Esophagus muscularis mucosa (tissue), 3 donors: ENCODE measurements at regions not wholly inside any gene's neighbourhood (a gene's known extent, or its start where the extent isn't known, plus 50 kb on each side); places are given as distances from the start of the nearest gene placed in this dataset.

Experiments
- CTCF ChIP-seq, 3 experiments: fragments of 200-600 bp in 2 of 3; fragments of 450-650 bp in 1 of 3; sonication (generic) in 2 of 3; IDR thresholded peaks; one replicate each; pipeline ENCODE4 v1.5.1; 2017 to 2019; ENCODE audit warnings: antibody characterized with exemption in 3 of 3, mild to moderate bottlenecking in 2 of 3, moderate library complexity in 1 of 3
- POLR2A ChIP-seq: fragments of 450-650 bp; IDR thresholded peaks from one replicate; pipeline ENCODE4 v1.6.1; 2017; ENCODE audit warnings: antibody characterized with exemption, moderate library complexity, mild to moderate bottlenecking, low read depth
- POLR2AphosphoS5 ChIP-seq, 2 donors: sonication (generic); formaldehyde crosslinking; IDR thresholded peaks; one replicate each; pipeline ENCODE4 v1.6.1; 2017; ENCODE audit warnings: antibody characterized with exemption in 2 of 2

- TF ChIP-seq POLR2A: no peak
- TF ChIP-seq CTCF (IDR thresholded peaks at IDR 0.05): no peak
- TF ChIP-seq POLR2AphosphoS5 (IDR thresholded peaks at IDR 0.05): no peak
Observed at GRCh38 chr4:155573126-155573525, 93.5 kb upstream of the GUCY1A1 start.
